IMR-90 (cell line): ENCODE measurements at regions not wholly inside any gene's neighbourhood (a gene's known extent, or its start where the extent isn't known, plus 50 kb on each side); places are given as distances from the start of the nearest gene placed in this dataset.

ENCODE experiments used
- ATAC-seq: fragments of 200-7000 bp; cut with Tn5 transposase; 2 replicates; pipeline ENCODE4 v1.9.1; 2020; ENCODE audit warnings: low read depth, mild to moderate bottlenecking, moderate library complexity
- BruUV-seq: library from RNA; stranded (reverse); fragments of 400-500 nt; replicated peaks from 2 replicates; lab custom pipeline; 2021; lab: Mats Ljungman, UMichigan
- CTCF ChIA-PET: fragments of 300-600 bp; formaldehyde crosslinking; extraction: SDS; loops from one replicate; lab custom pipeline; 2021; ENCODE audit warnings: antibody characterized with exemption; lab: Yijun Ruan, JAX
- POLR2A ChIA-PET: fragments of 300-600 bp; sonication (Branson Sonifier 250); formaldehyde crosslinking; loops from one replicate; lab custom pipeline; 2022; ENCODE audit warnings: antibody characterized with exemption; ENCODE audit not compliant: unreplicated experiment; lab: Charles Lee
- DNase-seq: peaks from one replicate; pipeline ENCODE4 v3.0.0; 2013
- H2AFZ ChIP-seq: replicated peaks from 2 replicates; pipeline ENCODE3; 2013; ENCODE audit warnings: low read length, mild to moderate bottlenecking; ENCODE audit not compliant: poor library complexity
- H2AK5ac ChIP-seq: 2 replicates; pipeline ENCODE4 v1.6.1; 2013; ENCODE audit warnings: low read depth, low read length, inconsistent platforms
- H2AK9ac ChIP-seq: replicated peaks from 2 replicates; pipeline ENCODE3; 2013; ENCODE audit warnings: mild to moderate bottlenecking, low read depth, low read length, moderate library complexity; ENCODE audit not compliant: poor library complexity
- H2BK120ac ChIP-seq: 2 replicates; pipeline ENCODE4 v1.6.1; 2013; ENCODE audit warnings: low read depth, low read length, inconsistent platforms
- H2BK15ac ChIP-seq: 3 replicates; pipeline ENCODE4 v1.6.1; 2013; ENCODE audit warnings: low read depth, low read length, inconsistent platforms
- H2BK20ac ChIP-seq: 2 replicates; pipeline ENCODE4 v1.6.1; 2013; ENCODE audit warnings: low read depth, mild to moderate bottlenecking, inconsistent platforms, low read length, moderate library complexity
- H2BK5ac ChIP-seq: 2 replicates; pipeline ENCODE4 v1.6.1; 2013; ENCODE audit warnings: mild to moderate bottlenecking, low read depth, low read length, inconsistent platforms; ENCODE audit not compliant: poor library complexity, severe bottlenecking
- H3K14ac ChIP-seq: replicated peaks from 2 replicates; pipeline ENCODE4 v1.6.1; 2013; ENCODE audit warnings: low read depth, low read length, inconsistent platforms
- H3K18ac ChIP-seq: 2 replicates; pipeline ENCODE4 v1.6.1; 2013; ENCODE audit warnings: low read depth, low read length, control low read depth
- H3K23ac ChIP-seq: 2 replicates; pipeline ENCODE4 v1.6.1; 2013; ENCODE audit warnings: low read depth, low read length, inconsistent platforms
- H3K27ac ChIP-seq: 2 replicates; pipeline ENCODE4 v1.5.1; 2013; ENCODE audit warnings: mild to moderate bottlenecking, control low read depth, low read length; ENCODE audit not compliant: insufficient read depth
- H3K27me3 ChIP-seq: 2 replicates; pipeline ENCODE4 v1.6.1; 2013; ENCODE audit warnings: low read length; ENCODE audit not compliant: control insufficient read depth, insufficient read depth
- H3K36me3 ChIP-seq: 2 replicates; pipeline ENCODE4 v1.6.1; 2013; ENCODE audit warnings: low read length, mixed read lengths; ENCODE audit not compliant: control insufficient read depth, insufficient read depth
- H3K4ac ChIP-seq: 2 replicates; pipeline ENCODE4 v1.6.1; 2013; ENCODE audit warnings: low read depth, low read length, inconsistent platforms
- H3K4me1 ChIP-seq: 2 replicates; pipeline ENCODE4 v1.6.1; 2013; ENCODE audit warnings: low read length, mixed read lengths; ENCODE audit not compliant: control insufficient read depth, insufficient read depth
- H3K4me2 ChIP-seq: 2 replicates; pipeline ENCODE4 v1.6.1; 2013; ENCODE audit warnings: low read depth, mild to moderate bottlenecking, control low read depth, low read length, moderate library complexity
- H3K4me3 ChIP-seq: 2 replicates; pipeline ENCODE4 v1.5.1; 2013; ENCODE audit warnings: low read depth, mild to moderate bottlenecking, control low read depth, low read length, moderate library complexity; ENCODE audit not compliant: insufficient read depth
- H3K56ac ChIP-seq: 2 replicates; pipeline ENCODE4 v1.6.1; 2013; ENCODE audit warnings: low read length, inconsistent platforms; ENCODE audit not compliant: insufficient read depth; ENCODE audit errors: extremely low read depth
- H3K79me1 ChIP-seq, 2 experiments: 2 replicates each; pipeline ENCODE4 v1.6.1; 2013; ENCODE audit warnings: low read length in 2 of 2, inconsistent platforms in 1 of 2, low read depth in 1 of 2
- H3K9ac ChIP-seq: 2 replicates; pipeline ENCODE4 v1.6.1; 2013; ENCODE audit warnings: low read depth, low read length, control low read depth
- H3K9me1 ChIP-seq: 2 replicates; pipeline ENCODE4 v1.6.1; 2013; ENCODE audit warnings: low read length, inconsistent platforms; ENCODE audit not compliant: insufficient read depth
- H3K9me3 ChIP-seq: 2 replicates; pipeline ENCODE4 v1.6.1; 2013; ENCODE audit warnings: low read length; ENCODE audit not compliant: control insufficient read depth, insufficient read depth
- H4K20me1 ChIP-seq: 2 replicates; pipeline ENCODE4 v1.6.1; 2013; ENCODE audit warnings: low read length, inconsistent platforms; ENCODE audit not compliant: insufficient read depth
- H4K5ac ChIP-seq: 2 replicates; pipeline ENCODE4 v1.6.1; 2013; ENCODE audit warnings: mild to moderate bottlenecking, low read depth, low read length, control low read depth
- H4K8ac ChIP-seq, 2 experiments: 2 replicates each; pipeline ENCODE4 v1.6.1; 2013; ENCODE audit warnings: low read depth in 2 of 2, low read length in 2 of 2, control low read depth in 1 of 2, inconsistent platforms in 1 of 2
- H4K91ac ChIP-seq: 2 replicates; pipeline ENCODE4 v1.6.1; 2013; ENCODE audit warnings: low read depth, low read length, inconsistent platforms; ENCODE audit not compliant: insufficient read depth
- BHLHE40 ChIP-seq: fragments of 150-350 bp; IDR thresholded peaks from 2 replicates; pipeline ENCODE4 v1.6.1; 2016; ENCODE audit warnings: mild to moderate bottlenecking, low read depth, low read length
- CEBPB ChIP-seq: IDR thresholded peaks from 2 replicates; pipeline ENCODE4 v1.6.1; 2012; ENCODE audit warnings: low read depth, low read length, improper control_type of control experiment
- CHD1 ChIP-seq: IDR thresholded peaks from 2 replicates; pipeline ENCODE4 v1.6.1; 2012; ENCODE audit warnings: low read depth, low read length, improper control_type of control experiment
- ELK1 ChIP-seq: fragments of 150-350 bp; IDR thresholded peaks from 2 replicates; pipeline ENCODE4 v1.6.1; 2016; ENCODE audit warnings: low read depth, mild to moderate bottlenecking, low read length, moderate library complexity, borderline replicate concordance
- FOS ChIP-seq: fragments of 150-350 bp; IDR thresholded peaks from 2 replicates; pipeline ENCODE4 v1.6.1; 2016; ENCODE audit warnings: low read depth, low read length
- MAFK ChIP-seq: IDR thresholded peaks from 2 replicates; pipeline ENCODE4 v1.6.1; 2012; ENCODE audit warnings: low read depth, low read length, improper control_type of control experiment
- MAZ ChIP-seq: IDR thresholded peaks from 2 replicates; pipeline ENCODE4 v1.6.1; 2012; ENCODE audit warnings: low read depth, mild to moderate bottlenecking, low read length, improper control_type of control experiment, moderate library complexity, borderline replicate concordance
- MXI1 ChIP-seq: IDR thresholded peaks from 2 replicates; pipeline ENCODE4 v1.6.1; 2012; ENCODE audit warnings: low read depth, mild to moderate bottlenecking, low read length, moderate library complexity, borderline replicate concordance
- NFE2L2 ChIP-seq: fragments of 150-350 bp; IDR thresholded peaks from 2 replicates; pipeline ENCODE4 v1.6.1; 2016; ENCODE audit warnings: low read depth, mild to moderate bottlenecking, low read length
- POLR2A ChIP-seq: IDR thresholded peaks from 2 replicates; pipeline ENCODE4 v1.6.1; 2012; ENCODE audit warnings: mild to moderate bottlenecking, low read depth, low read length
- RAD21 ChIP-seq: IDR thresholded peaks from 2 replicates; pipeline ENCODE4 v1.6.1; 2012; ENCODE audit warnings: low read length, improper control_type of control experiment
- RCOR1 ChIP-seq: IDR thresholded peaks from 2 replicates; pipeline ENCODE4 v1.6.1; 2012; ENCODE audit warnings: mild to moderate bottlenecking, low read length, improper control_type of control experiment; ENCODE audit not compliant: insufficient replicate concordance
- RFX5 ChIP-seq: IDR thresholded peaks from 2 replicates; pipeline ENCODE4 v1.8.0; 2012; ENCODE audit warnings: low read depth, mild to moderate bottlenecking, low read length, moderate library complexity
- SMC3 ChIP-seq: fragments of 150-350 bp; IDR thresholded peaks from 2 replicates; pipeline ENCODE4 v1.6.1; 2016; ENCODE audit warnings: low read depth, mild to moderate bottlenecking, antibody characterized with exemption, low read length, moderate library complexity
- WGBS, 2 experiments: methylation state at CpG; one replicate each; pipeline versions ENCODE4 v1.1.5 to v1.1.7; 2013; ENCODE audit warnings: missing lambda C conversion rate in 2 of 2; ENCODE audit not compliant: insufficient read length in 1 of 2; ENCODE audit errors: extremely low coverage in 2 of 2; 5-methylcytosine and 5-hydroxymethylcytosine counted together
- dilution Hi-C: fragments of 300-500 bp; cut with HindIII; formaldehyde crosslinking; loops from one replicate; pipeline ENCODE4 v1.14.3; 2018; ENCODE audit warnings: low sequenced_read_pairs; ENCODE audit not compliant: unreplicated experiment
- in situ Hi-C: fragments of 300-500 bp; cut with MboI; formaldehyde crosslinking; loops from 3 replicates; pipeline ENCODE4 v1.14.3; 2019; ENCODE audit warnings: low sequenced_read_pairs, inconsistent platforms, mixed read lengths
- intact Hi-C: fragments of 100-400 bp; cut with micrococcal nuclease; formaldehyde crosslinking; loops from 2 replicates; pipeline ENCODE4 v1.10.0; 2022
- TF ChIP-seq, protein P1 (sequence below): fragments of 150-350 bp; IDR thresholded peaks from 2 replicates; pipeline ENCODE4 v1.6.1; 2017; ENCODE audit warnings: mild to moderate bottlenecking, antibody characterized with exemption, low read length, low read depth
- TF ChIP-seq, protein P2 (sequence below): conservative IDR thresholded peaks from 2 replicates; pipeline ENCODE4 v1.5.1; 2012; ENCODE audit warnings: mild to moderate bottlenecking, low read depth, low read length, improper control_type of control experiment

DNA sequence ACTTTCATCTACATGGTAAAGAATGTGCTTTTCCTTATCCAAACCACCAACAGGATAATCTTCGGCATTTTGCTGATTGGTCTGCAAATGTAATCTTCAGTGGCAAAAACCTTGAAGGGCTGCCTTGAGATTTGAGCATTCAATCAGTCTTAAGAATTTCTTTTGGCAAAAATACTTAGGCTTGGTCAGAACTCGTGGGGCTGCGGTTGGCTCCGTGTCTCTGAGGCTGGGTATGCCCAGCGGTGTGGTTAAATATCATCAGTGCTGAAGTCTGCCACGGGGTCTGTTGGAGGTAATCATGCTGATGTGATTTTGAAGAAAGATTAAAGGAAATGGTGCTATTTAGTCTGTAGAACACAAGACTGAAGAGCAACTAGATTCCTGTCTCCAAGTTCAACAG is 262.6 kb downstream of the EN1 start:
- no peak overlapping the region for H2BK20ac ChIP-seq
- H3K9ac ChIP-seq, result no peak overlapping the region
- no peak overlapping the region for H4K8ac ChIP-seq
- no peak overlapping the region for H3K4ac ChIP-seq
- no peak overlapping the region for H3K4me3 ChIP-seq
- H3K9me3 ChIP-seq, result no peaks in the 10 kb centered on the region
- no peaks in the 10 kb centered on the region for H3K36me3 ChIP-seq
- H3K56ac ChIP-seq, result no peak overlapping the region
- no peaks in the 10 kb centered on the region for H4K20me1 ChIP-seq
- H4K91ac ChIP-seq, result no peak overlapping the region
- H3K27me3 ChIP-seq, result no peaks in the 10 kb centered on the region
- no peak overlapping the region for H2BK15ac ChIP-seq
- DNase-seq (no peak), ATAC-seq (no peak)
- ChIA-PET CTCF (no interaction called here), POLR2A (no interaction called here)
- H3K79me1 ChIP-seq, result no peaks in the 10 kb centered on the region
- no peak overlapping the region for H3K4me2 ChIP-seq
- no peak overlapping the region for H2AK5ac ChIP-seq
- no CpG with 5 or more reads among the region's 6 CpGs for WGBS, 2 experiments
- no peaks in the 10 kb centered on the region for H3K4me1 ChIP-seq
- no peak overlapping the region for H3K14ac ChIP-seq
- intact Hi-C loops, result no loop called here
- dilution Hi-C loops, result no loop called here
- no peak overlapping the region for H3K23ac ChIP-seq
- no peak overlapping the region for H2BK120ac ChIP-seq
- no peak overlapping the region for H4K5ac ChIP-seq
- no TSS peak for BruUV-seq
- no peaks in the 10 kb centered on the region for H3K9me1 ChIP-seq
- no peak for TF ChIP-seq MXI1
- TF ChIP-seq CEBPB, result no peak
- no peak for TF ChIP-seq RFX5
- TF ChIP-seq BHLHE40, result no peak
- TF ChIP-seq, protein P1, sequence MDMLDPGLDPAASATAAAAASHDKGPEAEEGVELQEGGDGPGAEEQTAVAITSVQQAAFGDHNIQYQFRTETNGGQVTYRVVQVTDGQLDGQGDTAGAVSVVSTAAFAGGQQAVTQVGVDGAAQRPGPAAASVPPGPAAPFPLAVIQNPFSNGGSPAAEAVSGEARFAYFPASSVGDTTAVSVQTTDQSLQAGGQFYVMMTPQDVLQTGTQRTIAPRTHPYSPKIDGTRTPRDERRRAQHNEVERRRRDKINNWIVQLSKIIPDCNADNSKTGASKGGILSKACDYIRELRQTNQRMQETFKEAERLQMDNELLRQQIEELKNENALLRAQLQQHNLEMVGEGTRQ, result no peak
- TF ChIP-seq, protein P2, sequence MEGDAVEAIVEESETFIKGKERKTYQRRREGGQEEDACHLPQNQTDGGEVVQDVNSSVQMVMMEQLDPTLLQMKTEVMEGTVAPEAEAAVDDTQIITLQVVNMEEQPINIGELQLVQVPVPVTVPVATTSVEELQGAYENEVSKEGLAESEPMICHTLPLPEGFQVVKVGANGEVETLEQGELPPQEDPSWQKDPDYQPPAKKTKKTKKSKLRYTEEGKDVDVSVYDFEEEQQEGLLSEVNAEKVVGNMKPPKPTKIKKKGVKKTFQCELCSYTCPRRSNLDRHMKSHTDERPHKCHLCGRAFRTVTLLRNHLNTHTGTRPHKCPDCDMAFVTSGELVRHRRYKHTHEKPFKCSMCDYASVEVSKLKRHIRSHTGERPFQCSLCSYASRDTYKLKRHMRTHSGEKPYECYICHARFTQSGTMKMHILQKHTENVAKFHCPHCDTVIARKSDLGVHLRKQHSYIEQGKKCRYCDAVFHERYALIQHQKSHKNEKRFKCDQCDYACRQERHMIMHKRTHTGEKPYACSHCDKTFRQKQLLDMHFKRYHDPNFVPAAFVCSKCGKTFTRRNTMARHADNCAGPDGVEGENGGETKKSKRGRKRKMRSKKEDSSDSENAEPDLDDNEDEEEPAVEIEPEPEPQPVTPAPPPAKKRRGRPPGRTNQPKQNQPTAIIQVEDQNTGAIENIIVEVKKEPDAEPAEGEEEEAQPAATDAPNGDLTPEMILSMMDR, result no peak
- TF ChIP-seq NFE2L2, result no peak
- TF ChIP-seq SMC3, result no peak
- TF ChIP-seq RCOR1, result no peak
- TF ChIP-seq RAD21, result no peak
- no peak for TF ChIP-seq ELK1
- no peak for TF ChIP-seq FOS
- no peak for TF ChIP-seq MAZ
- no peak for TF ChIP-seq MAFK
- TF ChIP-seq CHD1, result no peak
- no peak for TF ChIP-seq POLR2A
- H2AK9ac ChIP-seq, result no peak overlapping the region
- in situ Hi-C loops, result no loop called here
- no peak overlapping the region for H3K18ac ChIP-seq
- no peak overlapping the region for H3K27ac ChIP-seq
- H2AFZ ChIP-seq, result no peak overlapping the region
- no peak overlapping the region for H2BK5ac ChIP-seq
